Spleen (tissue), 7 donors: ENCODE measurements at regions not wholly inside any gene's neighbourhood (a gene's known extent, or its start where the extent isn't known, plus 50 kb on each side); places are given as distances from the start of the nearest gene placed in this dataset.

Source experiments
- POLR2AphosphoS5 ChIP-seq, 3 donors: sonication (generic); formaldehyde crosslinking; IDR thresholded peaks; one replicate each; pipeline ENCODE4 v1.5.1; 2017; ENCODE audit warnings: antibody characterized with exemption in 3 of 3
- TF ChIP-seq, protein P1 (sequence below), 11 experiments: fragments of 200-600 bp in 7 of 11; fragments of 450-650 bp in 4 of 11; sonication (generic) in 4 of 11; IDR thresholded peaks in 8 of 11; conservative IDR thresholded peaks in 3 of 11; 1 replicate in 7 of 11; 2 replicates in 4 of 11; pipeline versions ENCODE4 v1.4.0 to v1.8.0; 2016 to 2021; ENCODE audit warnings: antibody characterized with exemption in 11 of 11, inconsistent platforms in 4 of 11, mild to moderate bottlenecking in 1 of 11
- donor health status: DM: no; HTN: no; CAD: no; lungs with moderate emphysema.
- donor health status: DM: no; HTN: no; CAD: no.
- donor health status: DM: no; HTN: no; CAD: no.

DNA sequence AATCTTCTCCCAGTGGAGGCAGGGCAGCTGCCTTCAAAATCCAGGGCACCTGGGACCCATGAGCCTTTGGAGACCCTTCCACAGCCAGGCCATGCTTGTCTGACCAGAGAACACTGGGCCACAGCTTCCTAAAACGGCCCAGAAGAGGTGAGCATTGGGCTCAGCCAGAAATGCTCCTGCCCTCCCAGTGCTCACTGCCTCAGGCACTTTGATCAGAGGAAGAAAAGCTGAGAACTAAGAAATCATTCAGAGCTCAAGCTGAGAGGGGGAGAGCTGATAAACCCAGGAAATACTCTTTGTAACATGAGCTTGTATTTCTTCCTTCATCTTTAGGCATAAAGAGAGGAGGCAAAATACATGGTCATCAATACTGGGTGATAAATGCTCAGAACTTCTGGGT lies 365.5 kb upstream of the KLHL29 start:
- TF ChIP-seq POLR2AphosphoS5 (IDR thresholded peaks at IDR 0.05): no peak
- TF ChIP-seq, protein P1, sequence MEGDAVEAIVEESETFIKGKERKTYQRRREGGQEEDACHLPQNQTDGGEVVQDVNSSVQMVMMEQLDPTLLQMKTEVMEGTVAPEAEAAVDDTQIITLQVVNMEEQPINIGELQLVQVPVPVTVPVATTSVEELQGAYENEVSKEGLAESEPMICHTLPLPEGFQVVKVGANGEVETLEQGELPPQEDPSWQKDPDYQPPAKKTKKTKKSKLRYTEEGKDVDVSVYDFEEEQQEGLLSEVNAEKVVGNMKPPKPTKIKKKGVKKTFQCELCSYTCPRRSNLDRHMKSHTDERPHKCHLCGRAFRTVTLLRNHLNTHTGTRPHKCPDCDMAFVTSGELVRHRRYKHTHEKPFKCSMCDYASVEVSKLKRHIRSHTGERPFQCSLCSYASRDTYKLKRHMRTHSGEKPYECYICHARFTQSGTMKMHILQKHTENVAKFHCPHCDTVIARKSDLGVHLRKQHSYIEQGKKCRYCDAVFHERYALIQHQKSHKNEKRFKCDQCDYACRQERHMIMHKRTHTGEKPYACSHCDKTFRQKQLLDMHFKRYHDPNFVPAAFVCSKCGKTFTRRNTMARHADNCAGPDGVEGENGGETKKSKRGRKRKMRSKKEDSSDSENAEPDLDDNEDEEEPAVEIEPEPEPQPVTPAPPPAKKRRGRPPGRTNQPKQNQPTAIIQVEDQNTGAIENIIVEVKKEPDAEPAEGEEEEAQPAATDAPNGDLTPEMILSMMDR (IDR thresholded peaks at IDR 0.05 in 8 of 11, conservative IDR thresholded peaks at IDR 0.05 in 3 of 11): no peak
